ENCODE measurements at regions not wholly inside any gene's neighbourhood (a gene's known extent, or its start where the extent isn't known, plus 50 kb on each side); places are given as distances from the start of the nearest gene placed in this dataset.
"Not testable (repeated sequence)": the region's sequence is repeated elsewhere in the genome, so short reads cannot be mapped to it uniquely, and the experiment has no call there.

DNA sequence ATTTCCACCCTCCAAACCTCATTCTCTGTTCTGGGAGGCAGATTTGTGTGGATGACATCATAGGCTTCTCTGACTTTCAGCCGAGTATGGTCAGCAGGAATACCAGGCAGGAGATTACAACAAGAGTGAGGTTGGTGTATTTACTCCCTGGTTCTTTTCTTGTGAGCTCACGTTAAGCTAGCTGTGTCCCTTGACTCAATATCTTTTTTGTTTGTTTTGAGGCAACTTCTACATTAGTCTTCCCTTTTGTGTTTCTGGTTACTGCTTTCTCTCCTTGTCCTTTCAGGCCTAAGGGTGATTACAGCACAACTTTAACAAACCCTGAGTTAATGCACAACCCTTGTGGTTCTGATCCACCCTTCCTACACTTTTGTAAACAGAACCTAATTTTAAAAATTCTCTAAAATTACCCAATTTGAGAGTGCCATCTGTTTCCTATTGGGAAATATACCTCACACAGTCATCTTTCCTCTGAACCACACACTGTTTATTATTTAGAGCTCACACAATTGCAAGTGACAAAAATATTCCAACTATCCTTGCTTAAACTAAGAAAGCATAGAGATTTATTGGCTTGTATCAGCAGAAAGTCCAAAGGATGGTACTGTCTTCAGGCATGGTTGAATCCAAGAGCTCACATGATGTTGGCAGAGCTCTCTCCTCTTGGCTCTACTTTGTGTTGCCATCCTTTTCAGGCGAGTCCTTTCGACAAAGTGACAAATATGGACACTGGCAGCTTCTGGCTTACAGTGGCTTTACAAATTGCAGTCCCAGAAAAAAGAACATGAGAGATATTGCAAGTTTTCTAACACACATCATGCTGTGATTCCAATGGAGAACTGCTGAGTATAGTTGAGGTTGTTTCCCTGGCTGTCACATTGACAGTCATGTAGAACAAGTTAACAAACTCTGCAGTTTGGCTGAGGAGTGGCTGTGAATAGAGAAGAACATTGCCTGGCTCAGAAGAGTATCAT, 150.5 kb upstream of the DDIT4L start:
- no peak for DNase-seq

DNA sequence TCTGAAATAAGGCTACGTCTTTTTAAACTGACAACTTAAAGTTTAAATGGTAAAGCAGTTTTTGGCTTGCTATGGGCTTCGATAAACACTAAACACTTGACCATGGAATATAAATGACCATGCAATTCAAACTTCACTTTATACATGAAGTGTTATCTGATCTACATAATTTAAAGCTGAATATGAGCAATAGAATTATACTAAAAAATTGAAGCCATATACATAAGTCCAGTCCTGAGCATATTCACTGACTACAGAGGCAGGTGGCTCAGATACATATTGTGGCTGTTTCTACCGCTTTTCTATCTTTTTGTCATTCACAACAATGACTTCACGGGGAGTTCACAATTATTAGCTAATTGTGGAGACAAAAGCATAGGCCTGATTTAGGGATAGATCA, 149.6 kb upstream of the DDIT4L start:
- no peak for DNase-seq

DNA sequence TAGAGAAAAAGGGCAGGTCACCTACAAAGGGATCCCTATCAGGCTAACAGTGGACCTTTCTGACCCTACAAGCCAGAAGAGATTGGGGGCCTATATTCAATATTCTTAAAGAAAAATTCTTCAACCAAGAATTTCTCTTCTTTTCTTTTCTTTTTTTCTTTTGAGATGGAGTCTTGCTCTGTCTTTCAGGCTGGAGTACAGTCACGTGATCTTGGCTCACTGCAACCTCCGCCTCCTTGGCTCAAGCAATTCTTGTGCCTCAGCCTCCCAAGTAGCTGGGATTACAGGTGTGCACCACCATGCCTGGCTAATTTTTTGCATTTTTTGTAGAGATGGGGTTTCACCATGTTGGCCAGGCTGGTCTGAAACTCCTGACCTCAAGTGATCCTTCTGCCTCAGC, 143.2 kb upstream of the DDIT4L start:
- DNase-seq: not testable (repeated sequence)

DNA sequence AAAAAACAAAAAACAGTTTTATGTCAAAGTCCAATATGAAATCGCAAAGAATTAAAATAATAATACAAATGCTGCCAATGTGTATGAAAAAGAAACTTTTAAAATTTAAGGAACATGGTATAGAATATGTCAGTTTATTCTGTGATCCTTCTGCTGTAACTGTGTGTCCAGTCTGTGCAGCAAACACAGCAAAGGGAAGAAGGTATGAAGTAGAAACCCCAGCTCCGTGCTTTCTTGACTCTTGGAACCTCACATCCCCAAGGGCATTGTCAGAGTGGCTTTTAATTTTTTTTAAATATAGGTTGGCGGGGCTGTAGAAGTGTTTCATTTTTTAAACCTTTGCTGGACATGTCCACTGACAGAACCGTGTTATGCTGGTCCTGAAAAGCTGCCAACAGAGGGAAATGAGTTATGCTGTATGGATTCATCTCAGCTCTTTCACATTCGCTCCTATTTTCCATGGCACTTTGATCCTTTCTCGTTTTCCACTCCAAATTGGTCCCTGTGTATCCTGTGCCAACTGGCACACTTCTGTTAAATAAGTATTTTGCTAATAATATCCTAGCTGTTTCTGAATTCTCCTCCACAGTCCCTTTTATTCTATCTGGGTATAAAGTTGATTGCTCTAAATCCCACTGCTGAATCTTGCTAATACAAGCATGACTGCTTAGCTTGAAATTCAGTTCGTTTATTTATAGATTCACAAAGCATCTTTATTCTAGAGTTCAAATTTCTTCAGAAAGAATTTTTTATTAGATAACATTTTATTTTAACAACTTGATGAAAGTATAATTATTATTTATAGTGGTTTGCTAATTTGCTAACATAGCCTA, 127.0 kb upstream of the DDIT4L start:
- DNase-seq: no peak

DNA sequence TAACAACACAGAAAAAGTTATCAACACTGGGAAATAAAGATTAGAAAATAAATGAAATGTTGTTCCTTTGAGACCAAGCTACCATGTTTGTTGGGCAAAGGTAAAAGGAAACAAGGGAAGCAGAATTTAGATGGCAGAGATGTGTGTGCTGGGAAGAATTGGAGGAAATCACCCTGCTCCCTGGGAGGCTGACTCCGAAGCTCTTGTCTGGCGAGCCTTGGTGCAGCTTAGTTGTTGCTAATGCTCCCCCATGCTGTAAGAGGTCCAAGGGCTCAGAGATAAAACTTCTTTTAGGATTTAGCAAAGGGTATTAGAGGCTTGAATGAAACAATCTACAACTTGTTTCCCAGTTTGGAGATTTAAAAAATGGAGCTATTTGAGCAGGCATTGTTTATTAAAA, 123.8 kb upstream of the DDIT4L start:
- DNase-seq: peak; percentile 51

DNA sequence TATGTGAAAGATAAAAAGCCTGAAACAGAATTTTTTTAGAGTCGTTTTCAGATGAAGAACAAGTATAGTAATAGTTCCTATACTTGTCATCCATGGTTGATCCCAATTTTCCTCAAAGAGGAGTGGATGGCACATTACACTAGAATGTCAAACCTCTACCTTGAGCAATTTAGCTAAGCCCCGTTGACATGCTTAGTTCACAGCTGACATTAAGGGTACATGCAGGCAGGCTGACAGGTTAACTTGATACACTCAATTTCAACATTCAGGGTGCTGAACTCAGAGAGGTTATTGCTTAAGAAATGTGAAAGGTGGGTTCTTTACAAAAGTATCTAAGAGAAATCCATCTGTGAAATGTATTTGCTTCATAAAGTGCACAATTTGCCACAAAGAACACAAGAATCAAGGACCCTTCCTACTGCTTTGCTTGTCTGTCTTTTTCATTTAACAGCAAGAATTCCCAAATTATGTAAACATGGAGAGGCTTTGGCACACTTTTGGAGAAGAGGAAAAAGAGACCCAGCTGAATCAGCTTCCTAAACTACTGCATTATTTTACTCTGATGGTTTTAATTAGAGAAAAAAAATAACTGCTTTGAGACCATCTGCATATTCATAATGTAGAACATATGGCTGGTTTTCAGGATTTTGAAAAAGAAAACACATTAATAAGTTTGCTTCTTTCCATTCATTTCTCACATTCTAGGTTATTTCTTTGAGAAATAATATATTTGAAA, 122.5 kb upstream of the DDIT4L start:
- DNase-seq: no peak

DNA sequence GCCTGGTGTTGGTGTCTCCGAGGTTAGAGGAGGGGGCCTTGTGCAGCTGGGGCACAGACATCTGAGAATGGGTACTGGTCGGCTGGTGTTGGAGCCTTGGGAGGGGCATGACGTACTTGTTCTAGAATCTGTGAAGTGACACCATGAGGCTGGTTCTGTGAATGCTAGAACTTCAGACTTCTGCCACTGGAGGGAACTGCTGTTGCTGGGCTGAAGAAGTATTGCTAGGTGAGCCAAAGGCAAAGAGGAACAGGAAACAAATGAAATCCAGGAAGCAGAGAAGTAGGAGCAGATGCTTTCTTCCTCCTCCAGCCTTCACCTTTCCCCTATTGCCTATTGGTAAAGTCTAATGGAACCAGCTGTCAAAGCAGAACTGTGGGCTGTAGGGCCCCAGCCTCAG, 120.9 kb upstream of the DDIT4L start:
- DNase-seq: no peak

DNA sequence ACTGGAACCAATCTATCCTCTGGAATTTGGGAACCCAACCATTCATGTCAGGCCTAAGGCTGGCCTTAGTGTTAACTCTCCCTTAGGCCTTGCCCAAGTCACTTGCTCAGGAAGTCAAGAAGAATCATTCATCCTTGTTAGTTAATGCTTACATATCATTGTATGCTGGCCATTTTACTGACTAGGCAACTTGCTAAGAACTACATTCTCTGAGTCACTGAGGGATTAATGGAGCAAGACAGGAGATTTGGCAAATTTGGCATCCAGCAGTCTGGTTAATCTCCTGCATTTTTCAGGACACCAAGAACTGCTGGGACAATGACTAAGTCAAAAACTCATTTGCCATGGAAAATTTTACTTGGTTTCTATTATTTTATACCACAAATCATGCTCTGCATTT, 115.8 kb upstream of the DDIT4L start:
- DNase-seq: no peak

DNA sequence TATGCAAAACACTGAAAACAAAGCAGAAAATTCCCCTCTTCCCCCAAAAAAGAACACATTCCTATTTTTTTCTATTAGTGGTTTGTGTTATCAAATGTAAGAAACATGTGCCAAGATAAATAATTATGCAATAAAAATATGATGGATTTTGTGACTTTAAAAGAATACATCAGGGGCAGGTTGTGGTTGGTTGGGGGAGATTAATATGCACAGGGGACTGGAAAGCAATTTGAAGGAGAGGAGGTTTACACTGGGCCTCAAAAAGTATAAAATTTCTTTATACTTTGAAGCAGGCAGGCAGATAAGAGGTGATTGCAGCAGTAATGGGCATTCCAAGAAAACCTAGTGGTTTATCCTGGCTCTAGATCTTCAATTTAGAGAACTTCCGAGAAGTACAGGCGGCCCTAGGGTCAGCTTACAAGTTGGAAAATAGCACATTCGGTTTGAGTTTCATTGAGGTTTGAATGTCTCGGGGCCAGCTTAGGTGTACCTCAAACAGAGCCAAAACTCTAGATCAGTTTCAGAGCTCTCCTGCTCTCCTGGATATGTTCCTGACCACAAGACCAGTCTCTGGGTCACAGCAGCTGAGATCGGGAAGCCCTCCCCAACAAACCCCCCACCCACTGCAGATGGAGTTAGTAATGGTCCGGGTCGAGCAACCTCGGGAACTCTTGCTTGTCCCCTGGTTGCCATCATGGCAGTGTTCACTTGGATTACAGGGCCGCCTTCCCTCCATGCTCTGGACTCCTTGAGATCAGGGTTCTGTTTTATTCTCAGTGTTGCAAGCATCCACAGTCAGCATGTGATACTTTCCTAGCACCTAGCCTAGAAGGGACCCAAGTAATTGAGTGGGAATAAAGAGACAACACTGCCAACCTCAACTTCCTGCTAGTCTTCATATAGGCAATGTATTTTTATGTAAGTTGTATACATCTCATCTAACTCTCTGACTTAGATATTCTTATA, 112.1 kb upstream of the DDIT4L start:
- DNase-seq: no peak

DNA sequence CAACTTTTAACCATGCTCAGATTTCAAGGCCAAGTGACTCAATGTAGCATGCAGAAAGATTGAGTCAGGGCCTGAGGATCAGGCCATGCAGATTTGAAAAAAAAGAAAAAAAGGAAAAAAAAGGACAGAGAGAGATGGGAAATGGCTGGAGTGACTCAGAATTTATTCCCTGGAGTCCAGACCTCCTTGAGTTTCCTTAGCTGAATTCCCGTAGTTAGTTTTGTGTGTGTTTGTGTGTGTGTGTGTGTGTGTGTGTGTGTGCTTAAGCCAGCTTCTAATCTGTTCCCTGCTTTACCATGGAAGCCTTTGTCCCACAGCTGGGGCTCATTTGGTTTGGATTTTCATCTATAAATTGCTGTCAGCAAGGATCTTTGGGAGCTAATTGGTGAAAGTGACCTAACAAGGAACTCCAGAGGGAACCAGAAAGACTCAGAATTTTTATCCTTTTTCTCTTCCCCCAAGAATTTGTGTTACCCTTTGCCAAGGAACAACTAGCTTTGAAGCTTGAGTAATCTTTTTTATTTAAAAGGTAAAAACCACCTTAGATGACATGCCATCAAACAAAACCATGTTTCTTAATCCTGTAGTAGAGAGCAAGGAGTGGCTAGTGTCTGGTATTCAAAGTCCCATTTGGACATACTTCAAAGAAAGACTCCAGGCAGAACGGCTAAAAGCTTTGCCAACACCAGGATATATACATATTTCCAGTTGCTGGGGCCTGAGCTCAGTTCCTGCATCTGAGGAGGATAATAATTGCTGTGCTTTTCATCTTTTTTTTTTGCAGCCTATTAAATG, 109.0 kb upstream of the DDIT4L start:
- DNase-seq: peak; percentile 46

DNA sequence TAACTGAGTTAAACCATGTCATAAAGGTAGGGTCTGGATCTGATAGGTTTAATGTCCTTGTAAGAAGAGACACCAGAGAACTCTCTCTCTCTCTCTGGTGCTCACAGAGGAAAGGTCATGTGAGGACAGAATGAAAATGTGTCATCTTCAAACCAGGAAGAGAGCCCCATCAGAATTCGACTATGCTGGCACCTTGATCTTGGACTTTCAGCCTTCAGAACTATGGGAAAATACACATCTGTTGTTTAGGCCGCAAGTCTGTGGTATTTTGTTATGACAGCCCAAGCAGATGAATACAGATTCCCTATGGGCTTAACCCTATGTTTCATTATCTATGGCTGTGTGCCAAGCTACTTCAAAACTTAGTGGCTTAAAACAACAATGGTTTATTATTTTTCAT, 105.5 kb upstream of the DDIT4L start:
- no peak for DNase-seq

DNA sequence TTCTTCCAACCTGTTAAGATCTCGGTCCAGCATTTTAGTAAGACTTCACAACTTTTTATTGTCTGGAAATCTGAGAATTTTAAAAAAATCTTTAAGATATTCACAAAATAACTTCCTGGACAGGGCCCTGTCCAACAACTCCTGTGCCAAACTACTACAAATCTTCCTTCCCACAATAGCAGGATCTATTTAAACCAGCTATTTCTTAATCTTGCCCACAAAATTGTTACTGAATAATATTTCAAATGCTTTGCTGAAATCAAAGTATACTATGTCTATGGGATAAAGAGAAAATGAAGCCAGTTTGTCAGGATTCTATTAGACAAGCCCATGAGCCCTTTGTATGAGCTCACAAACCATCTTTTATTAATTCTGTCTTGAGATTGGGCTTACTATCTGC, 104.1 kb upstream of the DDIT4L start:
- DNase-seq: no peak

DNA sequence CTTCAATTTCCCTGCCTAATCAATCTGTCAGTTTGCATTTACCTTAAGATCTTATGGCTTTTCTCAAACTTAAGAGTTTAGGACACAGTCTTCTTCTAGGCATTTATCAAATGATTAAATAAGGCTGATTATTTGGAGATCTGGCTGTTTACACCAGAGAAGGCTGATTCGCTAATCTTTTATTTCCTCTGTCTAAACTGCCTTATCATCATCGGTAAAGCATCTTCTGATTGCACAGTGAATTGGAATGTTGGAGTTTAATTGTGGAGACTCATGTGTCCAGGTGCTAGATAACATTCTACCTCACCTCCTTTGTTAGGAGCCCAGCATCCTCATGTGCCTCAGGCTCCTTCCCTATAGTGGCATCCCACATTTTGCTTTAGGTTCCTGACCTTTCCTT, 100.3 kb upstream of the DDIT4L start:
- no peak for DNase-seq

DNA sequence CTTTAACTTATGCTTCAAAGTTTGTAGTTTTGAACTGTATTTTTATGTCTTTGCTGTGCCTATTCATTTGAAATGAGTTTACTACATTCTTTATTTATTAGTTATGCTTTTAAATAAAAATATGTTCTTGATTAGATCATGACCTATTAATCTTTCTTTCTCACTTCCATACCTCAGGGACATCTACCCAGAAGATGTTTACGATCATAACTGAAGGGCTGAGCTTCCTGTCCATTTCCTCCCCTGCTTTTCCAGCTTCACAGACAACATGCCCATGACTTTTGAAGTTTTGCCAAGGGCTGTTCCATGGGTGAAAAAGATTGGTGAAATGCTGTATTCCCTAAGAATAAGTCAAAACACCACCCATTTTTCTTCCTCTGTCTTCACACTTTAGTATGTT, 99.7 kb upstream of the DDIT4L start:
- no peak for DNase-seq

DNA sequence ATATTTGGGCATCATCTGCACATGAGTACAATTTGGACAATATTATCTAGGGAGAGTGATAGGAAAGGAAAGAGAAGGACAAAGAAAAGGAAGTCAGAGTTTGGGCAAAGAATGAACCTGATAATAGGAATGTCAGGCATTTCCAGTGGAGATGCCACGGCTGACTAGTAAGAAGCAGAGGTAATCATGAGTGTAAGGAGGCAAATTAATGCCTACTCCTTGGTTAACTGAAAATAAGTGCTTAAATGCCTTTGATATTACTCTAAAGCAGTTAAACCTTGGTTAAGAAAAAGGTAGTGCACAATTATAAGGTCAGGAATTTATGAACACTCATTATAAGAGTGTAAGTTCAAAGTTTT, 99.2 kb upstream of the DDIT4L start:
- no peak for DNase-seq

DNA sequence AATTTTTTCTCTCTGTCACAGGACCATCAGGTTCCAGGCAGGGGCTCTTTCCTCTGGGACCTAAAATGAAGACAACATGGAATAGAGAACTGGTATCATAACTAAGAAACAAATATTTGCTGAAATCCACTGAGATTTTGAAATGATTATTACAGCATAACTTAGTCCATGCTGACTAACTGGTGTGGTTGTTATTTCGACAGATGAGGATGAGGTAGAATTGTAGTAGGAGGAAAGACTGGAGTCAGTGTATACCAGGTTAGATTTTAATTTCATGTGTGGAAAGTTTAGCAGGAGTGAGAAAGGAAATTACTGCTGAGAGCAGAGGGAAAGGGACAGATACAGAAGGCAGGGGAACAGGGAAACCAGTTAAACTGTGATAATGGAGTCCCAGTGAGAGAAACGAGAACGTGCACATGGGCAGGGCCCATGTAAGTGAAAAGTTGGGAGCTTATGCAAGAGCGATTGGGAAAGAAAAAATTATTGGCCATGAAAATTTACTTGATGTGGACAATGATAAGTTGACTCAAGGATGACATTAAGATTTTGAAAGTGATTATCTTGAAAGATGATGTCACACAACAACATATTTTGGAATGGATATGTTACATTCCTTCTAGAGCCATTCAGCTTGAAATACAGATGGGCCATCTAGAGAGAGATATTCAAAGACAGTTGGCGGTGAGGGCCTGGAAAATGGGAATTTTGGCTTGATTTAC, 98.7 kb upstream of the DDIT4L start:
- DNase-seq: no peak

DNA sequence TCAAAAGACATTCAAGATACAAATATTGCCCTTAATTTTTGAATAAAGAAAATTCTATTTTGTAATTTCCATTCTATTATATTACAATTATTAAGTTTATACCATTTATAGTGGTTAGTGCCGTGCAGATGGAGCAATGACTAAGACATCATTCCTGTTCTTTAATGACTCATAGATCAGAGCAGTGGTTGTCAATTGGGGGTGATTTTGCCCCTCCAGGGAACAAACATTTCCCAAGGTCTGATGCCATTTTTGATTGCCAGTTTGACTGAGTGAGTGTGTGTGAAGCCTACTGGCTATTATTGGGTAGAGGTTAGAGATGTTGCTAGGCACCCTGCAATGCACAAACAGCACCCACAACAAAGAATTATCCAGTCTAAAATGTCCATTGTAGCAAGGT, 97.9 kb upstream of the DDIT4L start:
- DNase-seq: peak; percentile 43

DNA sequence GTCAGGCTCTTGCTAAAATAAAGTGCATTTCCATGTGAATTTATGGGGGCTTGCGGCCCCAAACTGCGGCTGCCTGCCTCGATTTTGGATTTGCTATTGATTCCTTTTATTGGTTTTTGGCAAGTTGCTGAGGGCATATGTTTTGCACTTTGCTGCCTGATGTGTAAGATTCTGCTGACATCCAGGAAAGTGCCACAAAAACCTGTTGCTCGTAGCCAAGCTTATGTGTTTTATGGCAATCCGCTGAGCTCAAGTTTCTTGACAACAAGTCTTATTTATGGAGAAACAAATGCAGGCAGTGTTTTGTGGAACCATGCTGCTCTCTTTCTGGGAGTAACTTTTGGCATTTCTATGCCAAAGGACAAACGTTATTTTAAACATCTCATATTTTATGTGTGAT, 97.3 kb upstream of the DDIT4L start:
- DNase-seq: peak; percentile 63

DNA sequence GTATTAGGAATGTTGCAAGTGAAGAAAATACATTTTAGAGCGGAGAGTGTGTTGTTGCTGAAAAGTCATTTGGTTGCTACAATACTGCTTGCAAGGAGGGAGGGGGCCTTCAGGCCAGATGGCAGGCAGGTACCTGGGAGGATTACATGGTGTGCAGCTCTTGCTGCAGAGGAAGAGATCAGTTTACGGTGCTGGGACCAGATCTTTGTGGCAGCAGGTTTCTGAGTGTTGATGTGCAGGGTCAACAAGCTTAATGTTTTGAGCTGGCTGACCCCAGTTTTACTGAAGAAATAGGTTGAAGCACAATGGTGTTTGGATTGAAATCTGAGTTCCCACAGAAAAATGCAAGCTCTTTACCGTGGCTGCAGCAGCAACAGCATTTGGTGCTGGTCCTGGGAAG, 96.4 kb upstream of the DDIT4L start:
- DNase-seq: peak; percentile 88

DNA sequence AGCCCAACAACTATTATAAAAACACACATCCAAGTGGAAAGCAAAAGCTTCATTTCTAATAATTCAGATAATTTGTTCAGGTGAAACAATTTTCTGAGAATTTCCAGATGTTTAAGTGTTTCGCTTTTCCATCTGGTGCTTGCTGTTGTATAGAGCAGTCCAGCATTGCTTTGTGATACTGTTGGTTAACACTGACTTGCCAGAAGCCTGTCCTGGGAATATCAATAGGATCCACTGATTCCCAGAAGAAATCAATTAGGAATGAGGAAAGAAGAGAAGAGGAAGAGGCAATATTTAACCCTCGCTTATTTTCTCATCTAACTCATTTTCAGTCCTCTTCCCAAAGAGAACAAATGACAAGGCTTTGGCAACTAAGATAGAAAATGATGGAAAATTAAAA, 94.9 kb upstream of the DDIT4L start:
- no peak for DNase-seq

Data from NCI-H82 (cell line).